ENCODE measurements at regions not wholly inside any gene's neighbourhood (a gene's known extent, or its start where the extent isn't known, plus 50 kb on each side); places are given as distances from the start of the nearest gene placed in this dataset.

DNA sequence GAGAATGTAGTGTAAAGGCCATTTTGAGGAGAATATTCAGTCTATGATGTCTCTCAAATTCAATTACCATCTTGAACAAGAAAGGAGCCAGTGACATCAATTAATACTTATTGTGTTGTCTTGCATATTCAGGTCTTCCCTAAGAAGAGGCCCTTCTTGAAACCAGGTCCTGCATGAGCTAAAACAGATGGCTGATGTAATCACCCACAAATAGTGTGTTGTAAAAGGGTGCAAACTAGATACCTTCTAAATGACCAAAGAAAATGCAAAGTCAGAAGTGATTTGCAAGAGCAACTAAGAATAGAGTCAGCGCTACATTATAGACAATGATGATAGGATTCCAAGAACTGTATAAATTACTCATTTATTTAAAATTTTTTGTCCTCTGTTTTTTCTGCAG is 97.0 kb downstream of the BTBD3 start:
- Histone ChIP-seq H3K4me3 (IDR thresholded peaks at IDR 0.05; ENCODE audit: insufficient read depth, low read depth, low read length) (no peak overlapping the region), H4K20me1 (ENCODE audit: insufficient read depth) (no peaks in the 10 kb centered on the region), H3K9ac (no peak overlapping the region), H3K27ac (no peak overlapping the region), H3K36me3 (ENCODE audit: insufficient read depth) (no peaks in the 10 kb centered on the region), H3K79me2 (ENCODE audit: insufficient read depth, low read depth) (no peaks in the 10 kb centered on the region), H3K27me3 (ENCODE audit: insufficient read depth, low read depth) (no peaks in the 10 kb centered on the region), H2AFZ (ENCODE audit: low read depth) (no peak overlapping the region), H3K4me1 (ENCODE audit: low read depth, poor library complexity, severe bottlenecking) (peaks cover 19% of the 10 kb centered on the region), H3K4me2 (no peak overlapping the region)
- TF ChIP-seq CTCF (conservative IDR thresholded peaks at IDR 0.05; ENCODE audit: low read depth, low read length), result no peak

DNA sequence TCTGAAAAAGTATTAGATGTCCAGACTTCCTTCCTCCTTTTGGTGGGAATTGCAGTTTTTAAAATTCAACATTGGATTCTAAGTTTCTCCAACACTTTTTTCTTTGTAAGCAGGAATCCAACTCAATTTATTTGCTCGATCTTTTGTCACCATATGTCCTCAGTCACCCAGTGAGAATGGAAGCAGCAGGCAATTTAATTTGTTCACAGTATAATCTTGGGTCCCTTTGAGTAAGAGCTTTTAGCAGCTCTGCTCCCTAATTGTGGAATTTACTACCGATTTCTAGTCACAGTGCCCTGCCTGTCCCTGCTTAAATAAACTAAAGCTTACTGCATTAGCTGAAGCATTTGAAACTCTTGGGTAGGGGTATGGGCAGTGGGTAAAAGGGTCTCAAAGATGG is 98.6 kb downstream of the BTBD3 start:
- Histone ChIP-seq H3K4me3 (IDR thresholded peaks at IDR 0.05; ENCODE audit: insufficient read depth, low read depth, low read length) (no peak overlapping the region), H3K79me2 (ENCODE audit: insufficient read depth, low read depth) (no peaks in the 10 kb centered on the region), H2AFZ (ENCODE audit: low read depth) (no peak overlapping the region), H3K4me1 (ENCODE audit: low read depth, poor library complexity, severe bottlenecking) (peaks cover 19% of the 10 kb centered on the region), H3K9ac (no peak overlapping the region), H3K36me3 (ENCODE audit: insufficient read depth) (no peaks in the 10 kb centered on the region), H3K27me3 (ENCODE audit: insufficient read depth, low read depth) (no peaks in the 10 kb centered on the region), H3K4me2 (no peak overlapping the region), H4K20me1 (ENCODE audit: insufficient read depth) (no peaks in the 10 kb centered on the region), H3K27ac (no peak overlapping the region)
- no peak for TF ChIP-seq CTCF (conservative IDR thresholded peaks at IDR 0.05; ENCODE audit: low read depth, low read length)

- Histone ChIP-seq H3K36me3 (ENCODE audit: insufficient read depth) (no peaks in the 10 kb centered on the region), H2AFZ (ENCODE audit: low read depth) (no peak overlapping the region), H3K4me2 (no peak overlapping the region), H3K4me3 (IDR thresholded peaks at IDR 0.05; ENCODE audit: insufficient read depth, low read depth, low read length) (no peak overlapping the region), H4K20me1 (ENCODE audit: insufficient read depth) (no peaks in the 10 kb centered on the region), H3K79me2 (ENCODE audit: insufficient read depth, low read depth) (no peaks in the 10 kb centered on the region), H3K9ac (no peak overlapping the region), H3K27ac (no peak overlapping the region), H3K4me1 (ENCODE audit: low read depth, poor library complexity, severe bottlenecking) (peaks cover 16% of the 10 kb centered on the region), H3K27me3 (ENCODE audit: insufficient read depth, low read depth) (no peaks in the 10 kb centered on the region)
- TF ChIP-seq CTCF (conservative IDR thresholded peaks at IDR 0.05; ENCODE audit: low read depth, low read length), result no peak
Measured at GRCh38 chr20:12019715-12020114, 102.0 kb downstream of the BTBD3 start.

DNA sequence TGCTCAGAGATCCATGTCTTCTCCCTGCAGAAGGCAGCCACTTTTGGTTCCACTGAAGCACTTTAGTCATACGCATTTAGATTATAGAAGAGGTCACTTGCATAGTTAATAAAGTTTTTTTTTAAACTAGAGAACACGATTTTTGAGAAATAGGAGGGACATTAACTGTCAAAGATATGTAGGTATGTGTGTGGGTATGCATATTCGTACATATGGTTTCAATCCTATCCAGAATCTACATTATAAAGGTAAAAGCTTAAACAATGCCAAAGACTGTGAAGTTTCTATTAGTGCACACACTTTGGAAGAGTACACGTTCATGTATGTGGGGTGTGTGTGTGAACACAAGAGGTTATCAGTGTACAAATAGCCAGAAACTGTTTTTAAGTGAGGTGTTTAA is 103.2 kb downstream of the BTBD3 start:
- Histone ChIP-seq H3K4me3 (IDR thresholded peaks at IDR 0.05; ENCODE audit: insufficient read depth, low read depth, low read length) (no peak overlapping the region), H3K4me1 (ENCODE audit: low read depth, poor library complexity, severe bottlenecking) (peaks cover 10% of the 10 kb centered on the region), H3K79me2 (ENCODE audit: insufficient read depth, low read depth) (no peaks in the 10 kb centered on the region), H3K4me2 (no peak overlapping the region), H3K27me3 (ENCODE audit: insufficient read depth, low read depth) (no peaks in the 10 kb centered on the region), H3K36me3 (ENCODE audit: insufficient read depth) (no peaks in the 10 kb centered on the region), H4K20me1 (ENCODE audit: insufficient read depth) (no peaks in the 10 kb centered on the region), H3K27ac (no peak overlapping the region), H2AFZ (ENCODE audit: low read depth) (no peak overlapping the region), H3K9ac (no peak overlapping the region)
- TF ChIP-seq CTCF (conservative IDR thresholded peaks at IDR 0.05; ENCODE audit: low read depth, low read length), result no peak

- Histone ChIP-seq H3K27me3 (ENCODE audit: insufficient read depth, low read depth) (no peaks in the 10 kb centered on the region), H2AFZ (ENCODE audit: low read depth) (no peak overlapping the region), H3K4me2 (no peak overlapping the region), H3K36me3 (ENCODE audit: insufficient read depth) (no peaks in the 10 kb centered on the region), H4K20me1 (ENCODE audit: insufficient read depth) (no peaks in the 10 kb centered on the region), H3K4me3 (IDR thresholded peaks at IDR 0.05; ENCODE audit: insufficient read depth, low read depth, low read length) (no peak overlapping the region), H3K79me2 (ENCODE audit: insufficient read depth, low read depth) (no peaks in the 10 kb centered on the region), H3K9ac (no peak overlapping the region), H3K27ac (no peak overlapping the region), H3K4me1 (ENCODE audit: low read depth, poor library complexity, severe bottlenecking) (peaks cover 10% of the 10 kb centered on the region)
- no peak for TF ChIP-seq CTCF (conservative IDR thresholded peaks at IDR 0.05; ENCODE audit: low read depth, low read length)
Measured at GRCh38 chr20:12022126-12022525, 104.4 kb downstream of the BTBD3 start.

Data from KMS-11 (cell line).